ENCODE measurements at regions not wholly inside any gene's neighbourhood (a gene's known extent, or its start where the extent isn't known, plus 50 kb on each side); places are given as distances from the start of the nearest gene placed in this dataset.

DNA sequence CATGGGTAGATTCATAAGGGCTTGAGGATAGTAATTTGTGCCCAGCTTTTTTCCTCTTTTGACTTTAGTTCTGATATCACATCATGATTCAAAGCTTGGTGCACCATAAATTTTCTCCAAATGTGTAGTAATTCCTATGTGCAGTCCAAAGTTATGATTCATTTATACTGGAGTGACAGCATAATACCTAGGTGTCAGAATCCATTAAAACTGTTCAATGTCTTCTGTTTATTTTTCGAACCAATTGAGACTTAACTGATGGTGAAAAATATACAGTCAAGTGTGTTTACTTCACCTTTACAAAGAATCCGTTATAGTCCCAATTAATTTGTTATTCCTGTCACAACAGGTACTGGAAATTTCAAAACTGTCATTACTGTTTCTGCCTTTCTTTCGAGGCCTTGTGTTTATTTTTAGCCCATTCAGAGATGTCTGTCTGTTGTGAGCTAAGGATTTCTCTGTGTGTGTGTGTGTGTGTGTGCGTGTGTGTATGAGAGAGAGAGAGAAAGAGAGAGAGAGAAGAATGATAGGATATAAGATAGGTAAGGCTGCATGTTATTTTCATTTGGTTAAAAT, 389.7 kb upstream of the ATP5MC3 start:
- TF ChIP-seq, protein P1, sequence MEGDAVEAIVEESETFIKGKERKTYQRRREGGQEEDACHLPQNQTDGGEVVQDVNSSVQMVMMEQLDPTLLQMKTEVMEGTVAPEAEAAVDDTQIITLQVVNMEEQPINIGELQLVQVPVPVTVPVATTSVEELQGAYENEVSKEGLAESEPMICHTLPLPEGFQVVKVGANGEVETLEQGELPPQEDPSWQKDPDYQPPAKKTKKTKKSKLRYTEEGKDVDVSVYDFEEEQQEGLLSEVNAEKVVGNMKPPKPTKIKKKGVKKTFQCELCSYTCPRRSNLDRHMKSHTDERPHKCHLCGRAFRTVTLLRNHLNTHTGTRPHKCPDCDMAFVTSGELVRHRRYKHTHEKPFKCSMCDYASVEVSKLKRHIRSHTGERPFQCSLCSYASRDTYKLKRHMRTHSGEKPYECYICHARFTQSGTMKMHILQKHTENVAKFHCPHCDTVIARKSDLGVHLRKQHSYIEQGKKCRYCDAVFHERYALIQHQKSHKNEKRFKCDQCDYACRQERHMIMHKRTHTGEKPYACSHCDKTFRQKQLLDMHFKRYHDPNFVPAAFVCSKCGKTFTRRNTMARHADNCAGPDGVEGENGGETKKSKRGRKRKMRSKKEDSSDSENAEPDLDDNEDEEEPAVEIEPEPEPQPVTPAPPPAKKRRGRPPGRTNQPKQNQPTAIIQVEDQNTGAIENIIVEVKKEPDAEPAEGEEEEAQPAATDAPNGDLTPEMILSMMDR (IDR thresholded peaks at IDR 0.05; ENCODE audit: low read length), result no peak
- no peak for TF ChIP-seq EZH2 (IDR thresholded peaks at IDR 0.05; ENCODE audit: borderline replicate concordance, low read length)
